HG02938 (cell line): ENCODE measurements at regions not wholly inside any gene's neighbourhood (a gene's known extent, or its start where the extent isn't known, plus 50 kb on each side); places are given as distances from the start of the nearest gene placed in this dataset.

Experiments
- ATAC-seq: cut with Tn5 transposase; IDR thresholded peaks from one replicate; pipeline ENCODE4 v1.9.1; 2021; ENCODE audit warnings: mild to moderate bottlenecking, moderate library complexity; ENCODE audit not compliant: unreplicated experiment

DNA sequence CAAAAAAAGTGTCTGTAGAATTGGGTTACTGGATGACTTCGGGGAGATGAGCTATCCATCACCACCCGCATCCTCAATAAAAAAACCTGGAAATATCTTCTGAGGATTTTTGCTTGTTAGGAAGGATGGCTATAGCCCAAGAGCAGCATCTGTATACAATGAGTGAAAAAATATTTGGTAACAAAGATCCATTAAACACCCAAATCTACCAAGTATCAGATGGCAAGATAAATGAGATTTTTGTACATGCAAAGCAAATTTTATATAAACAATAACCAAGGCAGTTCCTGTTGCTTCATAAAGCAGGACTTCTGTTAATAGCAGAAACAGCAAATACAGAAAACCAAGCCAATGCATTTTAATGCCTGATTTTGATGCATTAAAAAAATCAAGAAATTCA is 166.6 kb downstream of the SLC28A3 start:
- no peak for ATAC-seq

DNA sequence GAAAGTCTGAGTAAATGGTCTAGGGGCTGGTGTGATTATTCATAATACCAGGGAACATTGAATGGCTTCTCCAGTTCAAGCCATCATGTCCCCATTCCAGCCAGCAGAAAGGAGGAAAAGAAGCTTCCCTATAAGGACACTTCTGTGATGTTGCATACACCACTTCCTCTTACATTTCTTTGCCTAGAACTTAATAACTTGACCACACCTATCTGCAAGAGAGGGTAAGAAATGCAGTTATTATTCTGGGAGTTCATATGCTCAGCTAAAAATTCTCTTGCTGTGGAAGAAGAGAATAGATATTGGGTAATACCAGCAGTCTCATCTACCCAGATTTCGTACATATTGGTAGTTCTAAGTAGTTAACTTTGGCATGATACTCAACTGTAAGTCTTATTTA is 166.1 kb downstream of the SLC28A3 start:
- no peak for ATAC-seq

DNA sequence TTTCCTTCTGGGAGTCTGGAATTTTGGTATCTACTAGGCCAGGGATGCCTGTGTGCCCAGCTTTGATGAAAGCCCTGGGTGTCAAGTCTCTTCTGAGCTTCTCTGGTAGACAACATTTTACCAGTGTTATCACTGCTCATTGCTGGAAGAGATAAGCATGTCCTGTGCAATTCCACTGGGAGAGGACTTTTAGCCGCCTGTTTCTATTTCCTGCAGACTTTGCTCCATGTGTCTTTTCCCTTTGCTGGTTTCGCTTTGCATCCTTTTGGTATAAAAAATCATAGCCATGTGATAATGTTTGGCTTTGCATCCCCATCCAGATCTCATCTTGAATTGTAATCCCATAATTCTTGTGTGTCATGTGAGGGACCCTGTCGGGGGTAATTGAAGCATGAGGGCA is 163.2 kb downstream of the SLC28A3 start:
- no peak for ATAC-seq

DNA sequence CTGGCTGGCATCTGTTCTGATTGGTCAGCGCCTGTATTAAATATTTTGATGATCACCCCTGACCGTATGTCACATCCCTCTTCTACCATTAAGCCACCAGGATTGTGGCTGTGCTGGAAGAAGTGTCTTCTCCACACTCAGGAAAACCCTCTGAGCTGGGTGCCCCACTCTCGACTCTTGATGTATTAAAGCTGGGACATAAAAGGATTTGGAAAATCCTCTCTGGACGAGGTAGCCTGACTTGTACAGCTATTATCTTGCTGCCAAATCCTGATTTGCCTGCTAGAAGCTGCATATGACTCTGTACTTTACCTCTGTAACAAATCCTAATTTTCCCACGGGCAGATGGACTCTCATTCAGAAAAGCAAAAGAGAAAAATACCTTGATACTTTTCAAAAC is 161.0 kb downstream of the SLC28A3 start:
- no peak for ATAC-seq

DNA sequence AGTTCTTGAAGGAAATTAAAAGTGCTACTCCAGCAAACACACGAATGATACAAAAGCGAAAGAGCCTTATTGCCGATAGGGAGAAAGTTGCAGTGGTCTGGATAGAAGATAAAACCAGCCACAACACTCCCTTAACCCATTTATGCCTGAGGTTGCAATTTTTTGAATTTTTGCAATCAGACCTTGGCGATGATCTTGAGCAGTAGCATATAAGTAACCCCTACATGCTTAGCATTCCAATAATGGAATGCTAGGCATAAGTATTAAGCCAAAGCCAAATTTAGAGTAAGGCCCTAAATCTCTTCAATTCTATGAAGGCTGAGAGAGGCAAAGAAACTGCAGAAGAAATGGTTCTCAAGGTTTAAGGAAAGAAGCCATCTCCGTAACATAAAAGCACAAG is 153.5 kb downstream of the SLC28A3 start:
- ATAC-seq = no peak

DNA sequence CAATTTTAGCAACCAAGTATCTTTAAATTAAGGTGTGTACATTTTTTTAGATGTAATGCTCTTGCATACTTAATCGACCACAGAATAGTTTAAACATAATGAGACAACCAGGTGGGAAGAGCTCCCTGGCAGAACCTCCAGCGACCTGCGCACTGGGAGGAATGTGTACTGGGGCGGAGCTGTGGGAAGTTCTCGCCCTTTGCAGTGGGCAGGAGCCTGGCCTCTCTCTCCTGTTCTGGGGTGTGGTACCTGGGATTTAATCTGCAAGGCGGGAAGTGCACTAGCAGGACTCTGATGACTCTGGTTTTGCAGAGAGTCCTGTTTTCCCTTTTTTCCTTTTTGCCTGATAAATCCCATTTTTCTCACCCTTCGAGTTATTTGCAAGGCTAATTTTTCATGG is 150.7 kb downstream of the SLC28A3 start:
- ATAC-seq = no peak

DNA sequence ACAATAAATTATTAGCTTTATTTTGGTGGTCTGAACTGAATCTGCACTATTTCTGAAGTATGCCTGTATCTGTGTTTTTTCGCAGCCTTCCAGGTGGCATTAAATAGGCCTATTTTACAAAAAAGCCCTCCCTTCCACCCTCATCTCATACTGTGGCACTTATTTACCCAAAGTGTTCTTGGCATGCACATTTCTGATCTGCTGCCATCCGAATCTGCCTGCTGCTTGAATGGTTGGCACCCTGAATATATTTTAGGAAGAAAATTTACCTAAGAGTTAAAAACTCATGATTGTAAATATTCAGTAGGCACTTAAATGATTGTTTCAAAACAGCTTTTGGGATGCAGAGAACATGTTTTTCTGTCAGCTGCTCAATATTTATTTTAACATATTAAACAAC is 150.1 kb downstream of the SLC28A3 start:
- ATAC-seq = no peak

DNA sequence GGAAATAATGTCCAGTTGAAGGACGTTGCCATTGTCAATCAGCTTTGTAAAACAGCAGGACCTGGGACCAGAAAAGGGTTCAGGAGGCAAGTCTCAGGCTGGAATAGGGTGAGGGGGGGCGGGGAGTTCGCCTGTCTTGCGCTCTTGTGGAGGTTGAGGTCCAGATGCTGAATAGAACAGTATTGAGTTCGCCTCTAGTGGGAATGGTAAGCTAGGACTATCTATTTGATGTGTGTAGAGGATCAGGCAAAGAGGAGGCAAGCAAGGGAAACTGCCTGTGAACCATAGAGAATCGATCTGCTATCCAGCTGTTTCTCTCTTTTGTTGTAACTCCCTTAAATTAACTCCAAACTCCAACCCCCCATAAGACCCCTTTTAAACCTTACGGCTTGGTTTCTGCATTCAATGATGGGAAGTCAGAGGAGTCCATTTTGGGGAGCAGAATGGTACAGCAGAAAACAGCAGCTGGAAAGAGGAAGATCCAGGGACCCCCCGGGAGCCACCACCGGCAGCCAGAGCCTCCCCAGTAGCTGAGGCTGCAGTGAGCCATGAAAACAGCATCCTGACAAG is 133.7 kb downstream of the SLC28A3 start:
- ATAC-seq = no peak

DNA sequence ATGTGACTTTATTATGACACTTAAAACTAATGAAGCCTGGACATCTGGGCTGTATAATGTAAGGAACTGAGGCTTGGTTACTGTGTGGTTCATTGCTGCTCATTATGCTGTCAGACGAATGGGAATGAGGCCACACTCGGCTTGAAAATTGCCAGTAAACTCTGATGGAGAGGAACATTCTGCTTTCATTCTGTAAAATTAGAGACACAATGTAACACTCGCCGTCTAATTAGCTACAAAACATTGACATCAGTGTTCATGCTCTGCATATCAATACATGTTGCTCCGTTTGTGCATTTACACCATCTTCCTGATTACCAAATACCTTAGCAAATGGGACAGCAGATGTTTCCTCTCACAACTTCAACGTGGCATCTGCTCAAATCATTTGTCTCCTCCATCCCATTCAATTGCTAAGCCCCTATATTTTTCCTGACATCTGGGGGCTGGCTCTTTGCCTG is 133.0 kb downstream of the SLC28A3 start:
- ATAC-seq = no peak

DNA sequence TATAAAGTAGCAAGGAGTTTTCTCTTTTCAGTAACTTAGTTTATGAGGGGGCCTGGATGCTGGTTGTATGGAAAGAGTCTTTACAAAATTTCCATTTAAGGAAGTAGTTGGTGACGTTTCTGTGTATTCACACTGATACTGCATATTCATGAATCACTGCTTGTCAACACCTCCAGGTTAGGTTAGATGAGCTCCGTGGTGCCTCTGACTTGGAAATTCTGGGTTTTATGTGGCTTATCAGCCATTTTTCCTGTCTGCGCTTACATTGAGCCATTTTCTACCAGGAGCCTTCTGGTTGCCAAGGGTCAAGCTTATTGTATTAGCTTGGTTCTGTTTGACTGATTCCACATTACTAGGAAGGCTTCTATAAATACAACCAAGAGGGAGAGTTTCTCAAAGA is 128.3 kb downstream of the SLC28A3 start:
- no peak for ATAC-seq

DNA sequence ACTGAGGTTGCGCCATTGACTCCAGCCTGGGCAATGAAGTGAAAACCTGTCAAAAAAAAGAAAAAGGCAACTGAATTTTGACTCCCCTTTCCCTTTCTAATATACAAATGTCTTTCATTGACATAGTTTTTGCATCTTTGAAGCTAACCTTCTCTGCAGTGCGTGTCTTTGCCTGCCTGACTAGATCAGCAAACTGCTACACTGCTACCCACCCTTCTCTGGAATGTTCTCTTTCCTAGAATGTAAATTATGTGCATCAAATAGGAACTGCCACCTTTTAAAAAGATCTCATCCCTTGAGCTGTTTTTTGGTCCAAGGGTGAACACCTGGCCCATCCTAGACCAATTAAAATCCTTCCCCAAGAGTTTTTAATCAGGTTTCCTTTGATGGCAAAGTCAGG is 127.6 kb downstream of the SLC28A3 start:
- no peak for ATAC-seq

DNA sequence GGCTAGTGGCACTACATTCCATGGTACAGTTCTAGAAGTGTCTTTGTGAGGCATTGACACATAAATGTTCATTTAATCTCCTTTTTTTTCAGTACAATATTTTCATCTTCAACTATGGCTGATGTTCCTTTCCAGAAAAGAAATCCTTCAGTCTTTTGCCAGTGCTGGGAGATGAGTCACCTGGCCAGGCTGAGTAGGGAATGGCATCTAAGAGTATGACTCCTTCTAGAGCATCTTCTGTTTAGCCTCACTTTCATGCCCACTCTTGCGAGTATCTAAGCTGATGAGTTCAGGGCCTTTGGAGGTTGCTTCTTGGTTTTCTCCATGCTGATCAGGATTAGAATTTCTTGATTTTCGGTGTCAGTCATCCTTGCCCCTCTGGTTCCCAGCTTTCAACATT is 124.4 kb downstream of the SLC28A3 start:
- ATAC-seq = no peak

DNA sequence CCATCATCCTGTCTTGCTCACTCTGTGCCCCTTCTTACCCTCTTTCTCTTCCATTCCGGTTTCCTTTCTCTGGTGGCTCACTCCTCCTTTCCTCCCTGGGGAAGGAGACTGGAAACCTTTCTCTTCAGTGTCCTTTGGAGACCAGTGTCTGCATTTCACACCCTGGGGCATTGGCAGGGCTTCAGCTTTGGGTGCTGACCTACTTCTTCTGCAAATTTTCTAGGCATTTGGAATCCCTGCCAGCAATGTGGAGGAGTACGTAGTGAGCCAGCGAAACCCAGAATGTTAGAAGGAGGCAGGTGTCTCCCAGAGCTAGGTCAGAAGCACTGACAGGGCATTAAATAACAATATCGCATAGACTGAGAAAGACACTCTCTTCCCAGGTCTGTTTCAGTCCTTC is 122.2 kb downstream of the SLC28A3 start:
- no peak for ATAC-seq

DNA sequence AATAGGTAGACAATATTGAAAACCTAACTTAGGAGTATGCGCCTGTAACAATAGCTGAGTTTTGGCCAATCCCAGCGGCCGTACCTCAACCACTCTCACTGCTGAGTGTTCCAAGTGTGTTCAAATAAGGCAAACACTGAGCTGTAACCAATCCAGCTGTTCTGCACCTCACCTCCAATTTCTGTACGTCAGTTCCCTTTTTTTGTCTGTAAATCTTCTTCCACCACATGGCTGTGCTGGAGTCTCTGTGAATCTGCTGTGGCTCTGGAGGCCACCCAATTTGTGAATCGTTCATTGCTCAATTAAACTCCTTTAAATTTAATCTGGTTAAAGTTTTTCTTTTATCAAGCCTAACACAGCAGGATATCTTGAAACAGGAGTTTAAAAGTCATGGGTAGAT is 116.3 kb downstream of the SLC28A3 start:
- no peak for ATAC-seq
